ENCODE measurements at regions not wholly inside any gene's neighbourhood (a gene's known extent, or its start where the extent isn't known, plus 50 kb on each side); places are given as distances from the start of the nearest gene placed in this dataset.

GRCh38 chr12:24143928-24144327 is 194.5 kb upstream of the SOX5 start:
- no peak overlapping the region for H3K4me3 ChIP-seq
- no peak for DNase-seq (ENCODE audit: low spot score in 2 of 2)
- no peaks in the 10 kb centered on the region for H3K27me3 ChIP-seq
- TF ChIP-seq CTCF (IDR thresholded peaks at IDR 0.05) (no peak), POLR2A (IDR thresholded peaks at IDR 0.05) (no peak), EP300 (IDR thresholded peaks at IDR 0.05) (no peak)
- no peaks in the 10 kb centered on the region for H3K4me1 ChIP-seq
- H3K9me3 ChIP-seq = peaks cover 0 to 7% (median 0%) of the 10 kb centered on the region in 4 donors
- H3K36me3 ChIP-seq = no peaks in the 10 kb centered on the region
- no peak overlapping the region for H3K27ac ChIP-seq

- peaks cover 0 to 7% (median 0%) of the 10 kb centered on the region in 4 donors for H3K9me3 ChIP-seq
- 74 to 79% methylated on average over 9 of the region's 9 CpGs for WGBS, 2 donors
- no peak for TF ChIP-seq EP300 (IDR thresholded peaks at IDR 0.05)
- no peak for TF ChIP-seq CTCF (IDR thresholded peaks at IDR 0.05)
- TF ChIP-seq POLR2A (IDR thresholded peaks at IDR 0.05) = no peak
- peaks cover 0 to 12% (median 0%) of the 10 kb centered on the region in 4 donors for H3K4me1 ChIP-seq
- no peaks in the 10 kb centered on the region for H3K36me3 ChIP-seq
- no peak overlapping the region for H3K4me3 ChIP-seq
- no peaks in the 10 kb centered on the region for H3K27me3 ChIP-seq
- H3K27ac ChIP-seq = no peak overlapping the region
- DNase-seq (ENCODE audit: low spot score in 2 of 2) = no peak
These were observed 189.6 kb upstream of the SOX5 start for GRCh38 chr12:24139035-24139434.

GRCh38 chr12:24138041-24138440 is 188.6 kb upstream of the SOX5 start:
- H3K27ac ChIP-seq = no peak overlapping the region
- WGBS, 2 donors = 78 to 89% methylated on average over 6 of the region's 6 CpGs
- no peak for DNase-seq (ENCODE audit: low spot score in 2 of 2)
- no peaks in the 10 kb centered on the region for H3K36me3 ChIP-seq
- H3K9me3 ChIP-seq = no peaks in the 10 kb centered on the region
- TF ChIP-seq POLR2A (IDR thresholded peaks at IDR 0.05) (no peak), CTCF (IDR thresholded peaks at IDR 0.05) (no peak), EP300 (IDR thresholded peaks at IDR 0.05) (no peak)
- H3K4me1 ChIP-seq = peaks cover 0 to 12% (median 0%) of the 10 kb centered on the region in 4 donors
- H3K27me3 ChIP-seq = no peaks in the 10 kb centered on the region
- H3K4me3 ChIP-seq = no peak overlapping the region

GRCh38 chr12:24135158-24135850 is 185.8 kb upstream of the SOX5 start:
- 83 to 89% methylated on average over 5 of the region's 5 CpGs for WGBS, 2 donors
- Histone ChIP-seq H3K9me3 (no peaks in the 10 kb centered on the region), H3K4me1 (peaks cover 0 to 12% (median 0%) of the 10 kb centered on the region in 4 donors), H3K36me3 (no peaks in the 10 kb centered on the region), H3K27me3 (no peaks in the 10 kb centered on the region), H3K27ac (no peak overlapping the region), H3K4me3 (no peak overlapping the region)
- TF ChIP-seq CTCF (IDR thresholded peaks at IDR 0.05) (no peak), POLR2A (IDR thresholded peaks at IDR 0.05) (no peak), EP300 (IDR thresholded peaks at IDR 0.05) (no peak)
- DNase-seq (ENCODE audit: low spot score in 2 of 2) = no peak

- H3K4me3 ChIP-seq = no peak overlapping the region
- TF ChIP-seq CTCF (IDR thresholded peaks at IDR 0.05) (no peak), EP300 (IDR thresholded peaks at IDR 0.05) (no peak), POLR2A (IDR thresholded peaks at IDR 0.05) (no peak)
- no peak for DNase-seq (ENCODE audit: low spot score in 2 of 2)
- no peak overlapping the region for H3K27ac ChIP-seq
- H3K27me3 ChIP-seq = no peaks in the 10 kb centered on the region
- H3K36me3 ChIP-seq = no peaks in the 10 kb centered on the region
- no peaks in the 10 kb centered on the region for H3K9me3 ChIP-seq
- peaks cover 0 to 12% (median 0%) of the 10 kb centered on the region in 4 donors for H3K4me1 ChIP-seq
These were observed 184.6 kb upstream of the SOX5 start for GRCh38 chr12:24134092-24134491.
